ENCODE measurements at regions not wholly inside any gene's neighbourhood (a gene's known extent, or its start where the extent isn't known, plus 50 kb on each side); places are given as distances from the start of the nearest gene placed in this dataset.

GRCh38 chr9:108258640-108259039 is 597.1 kb downstream of the ACTL7B start:
- Histone ChIP-seq H3K36me3 (ENCODE audit: control insufficient read depth in 1 of 2, insufficient read depth in 2 of 2, low read length in 2 of 2) (no peaks in the 10 kb centered on the region), H3K4me3 (replicated peaks in 1 of 2; ENCODE audit: low read depth in 1 of 2, low read length in 2 of 2) (no peak overlapping the region), H3K27me3 (ENCODE audit: insufficient read depth, low read length) (no peaks in the 10 kb centered on the region), H3K9ac (ENCODE audit: low read length) (no peak overlapping the region), H2AFZ (ENCODE audit: low read depth, low read length, poor library complexity, severe bottlenecking) (no peak overlapping the region), H3K4me1 (ENCODE audit: control insufficient read depth in 1 of 2, insufficient read depth in 2 of 2, low read length in 2 of 2) (no peaks in the 10 kb centered on the region), H3K27ac (ENCODE audit: low read depth, low read length) (no peak overlapping the region), H3K9me2 (ENCODE audit: insufficient read depth) (no peaks in the 10 kb centered on the region), H3K9me3 (ENCODE audit: control insufficient read depth in 1 of 2, insufficient read depth in 1 of 2, low read depth in 1 of 2, low read length in 2 of 2) (no peaks in the 10 kb centered on the region), H4K20me1 (ENCODE audit: insufficient read depth) (no peaks in the 10 kb centered on the region), H3K79me2 (ENCODE audit: insufficient read depth, low read length) (no peaks in the 10 kb centered on the region), H3K4me2 (ENCODE audit: low read length) (no peak overlapping the region)
- intact Hi-C loops (cut with micrococcal nuclease) = no loop called here
- ChIA-PET RAD21 (ENCODE audit: low non-redundant PET in 1 of 2, low total read pairs in 2 of 2, uncharacterized antibody in 2 of 2, unreplicated experiment in 2 of 2) (no interaction called here), CTCF (no interaction called here), POLR2A (no interaction called here)
- BruUV-seq (replicated peaks) = no TSS peak
- no peak for TF ChIP-seq CBX3 (IDR thresholded peaks at IDR 0.05; ENCODE audit: low read depth)
- no peak for TF ChIP-seq POLR2A (IDR thresholded peaks at IDR 0.05; ENCODE audit: borderline replicate concordance, extremely low read depth, insufficient read depth, insufficient read length)
- TF ChIP-seq POLR2AphosphoS5 (IDR thresholded peaks at IDR 0.05; ENCODE audit: low read depth, low read length) = no peak
- TF ChIP-seq SIN3A (IDR thresholded peaks at IDR 0.05; ENCODE audit: low read depth) = no peak
- TF ChIP-seq, protein P1, sequence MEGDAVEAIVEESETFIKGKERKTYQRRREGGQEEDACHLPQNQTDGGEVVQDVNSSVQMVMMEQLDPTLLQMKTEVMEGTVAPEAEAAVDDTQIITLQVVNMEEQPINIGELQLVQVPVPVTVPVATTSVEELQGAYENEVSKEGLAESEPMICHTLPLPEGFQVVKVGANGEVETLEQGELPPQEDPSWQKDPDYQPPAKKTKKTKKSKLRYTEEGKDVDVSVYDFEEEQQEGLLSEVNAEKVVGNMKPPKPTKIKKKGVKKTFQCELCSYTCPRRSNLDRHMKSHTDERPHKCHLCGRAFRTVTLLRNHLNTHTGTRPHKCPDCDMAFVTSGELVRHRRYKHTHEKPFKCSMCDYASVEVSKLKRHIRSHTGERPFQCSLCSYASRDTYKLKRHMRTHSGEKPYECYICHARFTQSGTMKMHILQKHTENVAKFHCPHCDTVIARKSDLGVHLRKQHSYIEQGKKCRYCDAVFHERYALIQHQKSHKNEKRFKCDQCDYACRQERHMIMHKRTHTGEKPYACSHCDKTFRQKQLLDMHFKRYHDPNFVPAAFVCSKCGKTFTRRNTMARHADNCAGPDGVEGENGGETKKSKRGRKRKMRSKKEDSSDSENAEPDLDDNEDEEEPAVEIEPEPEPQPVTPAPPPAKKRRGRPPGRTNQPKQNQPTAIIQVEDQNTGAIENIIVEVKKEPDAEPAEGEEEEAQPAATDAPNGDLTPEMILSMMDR (IDR thresholded peaks at IDR 0.05 in 2 of 3, conservative IDR thresholded peaks at IDR 0.05 in 1 of 3; ENCODE audit: borderline replicate concordance in 1 of 3, insufficient read depth in 1 of 3, low read depth in 2 of 3, low read length in 2 of 3) = no peak
- TF ChIP-seq FOSL1 (IDR thresholded peaks at IDR 0.05; ENCODE audit: low read depth) = no peak
- TF ChIP-seq YY1 (IDR thresholded peaks at IDR 0.05; ENCODE audit: extremely low read depth, insufficient replicate concordance, low read depth, low read length) = no peak
- TF ChIP-seq, protein P2, sequence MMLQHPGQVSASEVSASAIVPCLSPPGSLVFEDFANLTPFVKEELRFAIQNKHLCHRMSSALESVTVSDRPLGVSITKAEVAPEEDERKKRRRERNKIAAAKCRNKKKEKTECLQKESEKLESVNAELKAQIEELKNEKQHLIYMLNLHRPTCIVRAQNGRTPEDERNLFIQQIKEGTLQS (IDR thresholded peaks at IDR 0.05) = no peak
- no peak for TF ChIP-seq EZH2phosphoT487 (IDR thresholded peaks at IDR 0.05; ENCODE audit: borderline replicate concordance)
- TF ChIP-seq, protein P3, sequence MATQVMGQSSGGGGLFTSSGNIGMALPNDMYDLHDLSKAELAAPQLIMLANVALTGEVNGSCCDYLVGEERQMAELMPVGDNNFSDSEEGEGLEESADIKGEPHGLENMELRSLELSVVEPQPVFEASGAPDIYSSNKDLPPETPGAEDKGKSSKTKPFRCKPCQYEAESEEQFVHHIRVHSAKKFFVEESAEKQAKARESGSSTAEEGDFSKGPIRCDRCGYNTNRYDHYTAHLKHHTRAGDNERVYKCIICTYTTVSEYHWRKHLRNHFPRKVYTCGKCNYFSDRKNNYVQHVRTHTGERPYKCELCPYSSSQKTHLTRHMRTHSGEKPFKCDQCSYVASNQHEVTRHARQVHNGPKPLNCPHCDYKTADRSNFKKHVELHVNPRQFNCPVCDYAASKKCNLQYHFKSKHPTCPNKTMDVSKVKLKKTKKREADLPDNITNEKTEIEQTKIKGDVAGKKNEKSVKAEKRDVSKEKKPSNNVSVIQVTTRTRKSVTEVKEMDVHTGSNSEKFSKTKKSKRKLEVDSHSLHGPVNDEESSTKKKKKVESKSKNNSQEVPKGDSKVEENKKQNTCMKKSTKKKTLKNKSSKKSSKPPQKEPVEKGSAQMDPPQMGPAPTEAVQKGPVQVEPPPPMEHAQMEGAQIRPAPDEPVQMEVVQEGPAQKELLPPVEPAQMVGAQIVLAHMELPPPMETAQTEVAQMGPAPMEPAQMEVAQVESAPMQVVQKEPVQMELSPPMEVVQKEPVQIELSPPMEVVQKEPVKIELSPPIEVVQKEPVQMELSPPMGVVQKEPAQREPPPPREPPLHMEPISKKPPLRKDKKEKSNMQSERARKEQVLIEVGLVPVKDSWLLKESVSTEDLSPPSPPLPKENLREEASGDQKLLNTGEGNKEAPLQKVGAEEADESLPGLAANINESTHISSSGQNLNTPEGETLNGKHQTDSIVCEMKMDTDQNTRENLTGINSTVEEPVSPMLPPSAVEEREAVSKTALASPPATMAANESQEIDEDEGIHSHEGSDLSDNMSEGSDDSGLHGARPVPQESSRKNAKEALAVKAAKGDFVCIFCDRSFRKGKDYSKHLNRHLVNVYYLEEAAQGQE (IDR thresholded peaks at IDR 0.05; ENCODE audit: low read depth) = no peak
- no peak for TF ChIP-seq RAD21 (IDR thresholded peaks at IDR 0.05; ENCODE audit: low read depth)
- TF ChIP-seq, protein P4, sequence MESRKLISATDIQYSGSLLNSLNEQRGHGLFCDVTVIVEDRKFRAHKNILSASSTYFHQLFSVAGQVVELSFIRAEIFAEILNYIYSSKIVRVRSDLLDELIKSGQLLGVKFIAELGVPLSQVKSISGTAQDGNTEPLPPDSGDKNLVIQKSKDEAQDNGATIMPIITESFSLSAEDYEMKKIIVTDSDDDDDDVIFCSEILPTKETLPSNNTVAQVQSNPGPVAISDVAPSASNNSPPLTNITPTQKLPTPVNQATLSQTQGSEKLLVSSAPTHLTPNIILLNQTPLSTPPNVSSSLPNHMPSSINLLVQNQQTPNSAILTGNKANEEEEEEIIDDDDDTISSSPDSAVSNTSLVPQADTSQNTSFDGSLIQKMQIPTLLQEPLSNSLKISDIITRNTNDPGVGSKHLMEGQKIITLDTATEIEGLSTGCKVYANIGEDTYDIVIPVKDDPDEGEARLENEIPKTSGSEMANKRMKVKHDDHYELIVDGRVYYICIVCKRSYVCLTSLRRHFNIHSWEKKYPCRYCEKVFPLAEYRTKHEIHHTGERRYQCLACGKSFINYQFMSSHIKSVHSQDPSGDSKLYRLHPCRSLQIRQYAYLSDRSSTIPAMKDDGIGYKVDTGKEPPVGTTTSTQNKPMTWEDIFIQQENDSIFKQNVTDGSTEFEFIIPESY (IDR thresholded peaks at IDR 0.05; ENCODE audit: extremely low read depth, insufficient replicate concordance, low read length) = no peak
- TF ChIP-seq EZH2 (IDR thresholded peaks at IDR 0.05) = no peak
- no peak for TF ChIP-seq TCF7L2 (IDR thresholded peaks at IDR 0.05; ENCODE audit: borderline replicate concordance, extremely low read depth, insufficient read depth, insufficient read length)
- no peak for TF ChIP-seq ELF1 (IDR thresholded peaks at IDR 0.05; ENCODE audit: borderline replicate concordance, low read depth)
- no peak for TF ChIP-seq ZFX (IDR thresholded peaks at IDR 0.05)
- TF ChIP-seq CEBPB (IDR thresholded peaks at IDR 0.05; ENCODE audit: low read depth) = no peak
- DNase-seq (ENCODE audit: low read depth, low spot score) (no peak), ATAC-seq (no peak)

Data from HCT116 (cell line).